ENCODE measurements at regions not wholly inside any gene's neighbourhood (a gene's known extent, or its start where the extent isn't known, plus 50 kb on each side); places are given as distances from the start of the nearest gene placed in this dataset.
A peak's percentile ranks its signal among the peaks of the same experiment; 100 is the strongest.

- Histone ChIP-seq H2BK15ac (replicated peaks; ENCODE audit: low read depth) (no peak overlapping the region), H3K79me2 (ENCODE audit: control insufficient read depth, insufficient read depth, low read length) (no peaks in the 10 kb centered on the region), H3K79me1 (ENCODE audit: low read length) (peaks cover 1% of the 10 kb centered on the region), H3K56ac (ENCODE audit: low read length) (no peak overlapping the region), H3K36me3 (ENCODE audit: control insufficient read depth, insufficient read depth, low read length) (no peaks in the 10 kb centered on the region), H4K8ac (ENCODE audit: low read depth, low read length) (no peak overlapping the region), H2AK5ac (ENCODE audit: low read length) (peak overlapping the region; percentile 76), H3K23ac (ENCODE audit: low read length) (no peak overlapping the region), H3K27me3 (ENCODE audit: insufficient read depth, low read length, poor library complexity) (no peaks in the 10 kb centered on the region), H3K9ac (ENCODE audit: low read length) (no peak overlapping the region), H2BK120ac (ENCODE audit: low read depth, low read length) (no peak overlapping the region), H3K27ac (ENCODE audit: low read depth, low read length) (no peak overlapping the region), H2BK5ac (ENCODE audit: low read length) (no peak overlapping the region), H3K4me2 (ENCODE audit: low read length) (no peak overlapping the region), H4K5ac (ENCODE audit: low read length) (no peak overlapping the region), H3K4me1 (ENCODE audit: control insufficient read depth, low read depth, low read length) (peaks cover 12% of the 10 kb centered on the region), H3K18ac (ENCODE audit: low read length) (no peak overlapping the region), H3K4me3 (ENCODE audit: low read length) (no peak overlapping the region), H3K4ac (ENCODE audit: low read depth, low read length) (no peak overlapping the region)
- no CpG with 5 or more reads among the region's 1 CpG for WGBS (ENCODE audit: extremely low coverage, insufficient coverage, low lambda C conversion rate)
- no peak for DNase-seq
Observed at GRCh38 chr7:22666732-22667131, 60.3 kb upstream of the IL6 start.

- Histone ChIP-seq H3K18ac (ENCODE audit: low read length) (no peak overlapping the region), H3K9ac (ENCODE audit: low read length) (no peak overlapping the region), H2BK15ac (replicated peaks; ENCODE audit: low read depth) (no peak overlapping the region), H3K27me3 (ENCODE audit: insufficient read depth, low read length, poor library complexity) (no peaks in the 10 kb centered on the region), H3K79me1 (ENCODE audit: low read length) (no peaks in the 10 kb centered on the region), H3K36me3 (ENCODE audit: control insufficient read depth, insufficient read depth, low read length) (no peaks in the 10 kb centered on the region), H3K4ac (ENCODE audit: low read depth, low read length) (no peak overlapping the region), H4K8ac (ENCODE audit: low read depth, low read length) (no peak overlapping the region), H3K56ac (ENCODE audit: low read length) (no peak overlapping the region), H3K23ac (ENCODE audit: low read length) (no peak overlapping the region), H3K4me2 (ENCODE audit: low read length) (no peak overlapping the region), H3K79me2 (ENCODE audit: control insufficient read depth, insufficient read depth, low read length) (no peaks in the 10 kb centered on the region), H2BK120ac (ENCODE audit: low read depth, low read length) (no peak overlapping the region), H3K4me3 (ENCODE audit: low read length) (no peak overlapping the region), H2AK5ac (ENCODE audit: low read length) (no peak overlapping the region), H3K4me1 (ENCODE audit: control insufficient read depth, low read depth, low read length) (peaks cover 10% of the 10 kb centered on the region), H3K27ac (ENCODE audit: low read depth, low read length) (no peak overlapping the region), H2BK5ac (ENCODE audit: low read length) (no peak overlapping the region), H4K5ac (ENCODE audit: low read length) (no peak overlapping the region)
- WGBS (ENCODE audit: extremely low coverage, insufficient coverage, low lambda C conversion rate) = no CpG with 5 or more reads among the region's 7 CpGs
- DNase-seq = no peak
Observed at GRCh38 chr7:22665923-22666322, 61.1 kb upstream of the IL6 start.

GRCh38 chr7:22664988-22665798 lies 61.8 kb upstream of the IL6 start:
- Histone ChIP-seq H3K4me2 (ENCODE audit: low read length) (no peak overlapping the region), H3K56ac (ENCODE audit: low read length) (no peak overlapping the region), H3K79me2 (ENCODE audit: control insufficient read depth, insufficient read depth, low read length) (no peaks in the 10 kb centered on the region), H3K4me1 (ENCODE audit: control insufficient read depth, low read depth, low read length) (peaks cover 10% of the 10 kb centered on the region), H3K23ac (ENCODE audit: low read length) (no peak overlapping the region), H2BK5ac (ENCODE audit: low read length) (no peak overlapping the region), H3K27ac (ENCODE audit: low read depth, low read length) (no peak overlapping the region), H3K36me3 (ENCODE audit: control insufficient read depth, insufficient read depth, low read length) (no peaks in the 10 kb centered on the region), H2AK5ac (ENCODE audit: low read length) (no peak overlapping the region), H4K5ac (ENCODE audit: low read length) (no peak overlapping the region), H3K27me3 (ENCODE audit: insufficient read depth, low read length, poor library complexity) (no peaks in the 10 kb centered on the region), H4K8ac (ENCODE audit: low read depth, low read length) (no peak overlapping the region), H2BK120ac (ENCODE audit: low read depth, low read length) (no peak overlapping the region), H3K79me1 (ENCODE audit: low read length) (no peaks in the 10 kb centered on the region), H3K4ac (ENCODE audit: low read depth, low read length) (no peak overlapping the region), H3K4me3 (ENCODE audit: low read length) (no peak overlapping the region), H3K18ac (ENCODE audit: low read length) (no peak overlapping the region), H3K9ac (ENCODE audit: low read length) (no peak overlapping the region), H2BK15ac (replicated peaks; ENCODE audit: low read depth) (no peak overlapping the region)
- no CpG with 5 or more reads among the region's 54 CpGs for WGBS (ENCODE audit: extremely low coverage, insufficient coverage, low lambda C conversion rate)
- DNase-seq = no peak

GRCh38 chr7:22663721-22664120 lies 63.3 kb upstream of the IL6 start:
- Histone ChIP-seq H3K9ac (ENCODE audit: low read length) (no peak overlapping the region), H2BK15ac (replicated peaks; ENCODE audit: low read depth) (no peak overlapping the region), H3K79me1 (ENCODE audit: low read length) (no peaks in the 10 kb centered on the region), H3K4me1 (ENCODE audit: control insufficient read depth, low read depth, low read length) (peaks cover 5% of the 10 kb centered on the region), H3K79me2 (ENCODE audit: control insufficient read depth, insufficient read depth, low read length) (no peaks in the 10 kb centered on the region), H3K4me2 (ENCODE audit: low read length) (no peak overlapping the region), H4K8ac (ENCODE audit: low read depth, low read length) (no peak overlapping the region), H3K18ac (ENCODE audit: low read length) (no peak overlapping the region), H3K23ac (ENCODE audit: low read length) (no peak overlapping the region), H3K27ac (ENCODE audit: low read depth, low read length) (no peak overlapping the region), H3K4me3 (ENCODE audit: low read length) (no peak overlapping the region), H3K36me3 (ENCODE audit: control insufficient read depth, insufficient read depth, low read length) (no peaks in the 10 kb centered on the region), H3K4ac (ENCODE audit: low read depth, low read length) (no peak overlapping the region), H3K56ac (ENCODE audit: low read length) (no peak overlapping the region), H2BK5ac (ENCODE audit: low read length) (no peak overlapping the region), H4K5ac (ENCODE audit: low read length) (no peak overlapping the region), H3K27me3 (ENCODE audit: insufficient read depth, low read length, poor library complexity) (no peaks in the 10 kb centered on the region), H2BK120ac (ENCODE audit: low read depth, low read length) (no peak overlapping the region), H2AK5ac (ENCODE audit: low read length) (no peak overlapping the region)
- no CpG with 5 or more reads among the region's 6 CpGs for WGBS (ENCODE audit: extremely low coverage, insufficient coverage, low lambda C conversion rate)
- no peak for DNase-seq

GRCh38 chr7:22663357-22663718 lies 63.7 kb upstream of the IL6 start:
- H2BK5ac ChIP-seq (ENCODE audit: low read length) = no peak overlapping the region

More at GRCh38 chr7:22663357-22663718, 63.7 kb upstream of the IL6 start:
- Histone ChIP-seq H3K4me3 (ENCODE audit: low read length) (no peak overlapping the region), H3K4me1 (ENCODE audit: control insufficient read depth, low read depth, low read length) (peaks cover 2% of the 10 kb centered on the region), H2AK5ac (ENCODE audit: low read length) (no peak overlapping the region), H3K36me3 (ENCODE audit: control insufficient read depth, insufficient read depth, low read length) (no peaks in the 10 kb centered on the region), H3K4ac (ENCODE audit: low read depth, low read length) (no peak overlapping the region), H3K79me1 (ENCODE audit: low read length) (no peaks in the 10 kb centered on the region), H3K56ac (ENCODE audit: low read length) (no peak overlapping the region), H3K9ac (ENCODE audit: low read length) (no peak overlapping the region), H3K23ac (ENCODE audit: low read length) (no peak overlapping the region), H3K79me2 (ENCODE audit: control insufficient read depth, insufficient read depth, low read length) (no peaks in the 10 kb centered on the region), H4K8ac (ENCODE audit: low read depth, low read length) (no peak overlapping the region), H3K27ac (ENCODE audit: low read depth, low read length) (no peak overlapping the region), H3K4me2 (ENCODE audit: low read length) (no peak overlapping the region), H3K18ac (ENCODE audit: low read length) (no peak overlapping the region), H4K5ac (ENCODE audit: low read length) (no peak overlapping the region), H2BK15ac (replicated peaks; ENCODE audit: low read depth) (no peak overlapping the region), H3K27me3 (ENCODE audit: insufficient read depth, low read length, poor library complexity) (no peaks in the 10 kb centered on the region), H2BK120ac (ENCODE audit: low read depth, low read length) (no peak overlapping the region)
- no CpG with 5 or more reads among the region's 2 CpGs for WGBS (ENCODE audit: extremely low coverage, insufficient coverage, low lambda C conversion rate)
- DNase-seq = no peak
